Psoas muscle (tissue), 7 donors: ENCODE measurements at regions not wholly inside any gene's neighbourhood (a gene's known extent, or its start where the extent isn't known, plus 50 kb on each side); places are given as distances from the start of the nearest gene placed in this dataset.

Experiments
- ATAC-seq, 4 donors: fragments of 200-7000 bp; cut with Tn5 transposase; one replicate each; pipeline ENCODE4 v1.9.1; 2020; ENCODE audit warnings: moderate library complexity in 3 of 4, mild to moderate bottlenecking in 2 of 4
- DNase-seq, 2 donors: peaks; one replicate each; pipeline ENCODE4 v3.0.0-alpha.2; 2020
- H3K27ac ChIP-seq: fragments of 200-600 bp; one replicate; pipeline ENCODE4 v1.8.0; 2022
- H3K27me3 ChIP-seq, 3 donors: fragments of 200-600 bp in 1 of 3; one replicate each; pipeline versions ENCODE4 v1.6.1 to v1.8.0; 2013 to 2022; ENCODE audit warnings: low read length in 2 of 3, mild to moderate bottlenecking in 2 of 3, moderate library complexity in 1 of 3; ENCODE audit not compliant: insufficient read depth in 3 of 3
- H3K36me3 ChIP-seq, 2 donors: fragments of 200-600 bp in 1 of 2; one replicate each; pipeline versions ENCODE4 v1.6.1 to v1.8.0; 2013 to 2022; ENCODE audit warnings: low read depth in 1 of 2, mild to moderate bottlenecking in 1 of 2, moderate library complexity in 1 of 2; ENCODE audit not compliant: insufficient read depth in 1 of 2
- H3K4me1 ChIP-seq: fragments of 200-600 bp; one replicate; pipeline ENCODE4 v1.8.0; 2022
- H3K4me3 ChIP-seq: fragments of 200-600 bp; one replicate; pipeline ENCODE4 v1.8.0; 2022; ENCODE audit warnings: mild to moderate bottlenecking
- H3K9me3 ChIP-seq: fragments of 200-600 bp; one replicate; pipeline ENCODE4 v1.8.0; 2022
- CTCF ChIP-seq: fragments of 200-600 bp; IDR thresholded peaks from one replicate; pipeline ENCODE4 v1.8.0; 2022; ENCODE audit warnings: antibody characterized with exemption
- WGBS, 3 donors: extraction: QIAGEN DNeasy Blood & Tissue Kit; methylation state at CpG; one replicate each; pipeline versions ENCODE4 v1.1.6 to v1.1.7; 2013; 5-methylcytosine and 5-hydroxymethylcytosine counted together
- intact Hi-C, 2 donors: fragments of 100-400 bp; cut with DNase I; formaldehyde crosslinking; loops; one replicate each; pipeline versions ENCODE4 v1.11.0 to v1.14.2; 2022
- donor health status: healthy with polysubstance abuse.
- donor health status: DM: no; HTN: no; CAD: no; lungs with moderate emphysema.
- donor health status: Bipolar disorder and iron deficiency.
- donor health status: healthy.
- donor health status: DM: yes; HTN: yes; CAD: no.
- donor health status: DM: no; HTN: no; CAD: no.
- donor health status: DM: yes; HTN: yes; CAD: no.

- DNase-seq (no peak), ATAC-seq (no peak)
- no peaks in the 10 kb centered on the region for H3K9me3 ChIP-seq
- intact Hi-C loops, result no loop called here
- whole genome bisulfite sequencing, 3 donors, result 86 to 90% (median 88%) methylated on average over 8 of the region's 8 CpGs
- TF ChIP-seq CTCF, result no peak
- no peak overlapping the region for H3K4me3 ChIP-seq
- H3K36me3 ChIP-seq, result no peaks in the 10 kb centered on the region
- H3K27me3 ChIP-seq, result peaks cover 0 to 12% (median 3%) of the 10 kb centered on the region in 3 donors
- no peaks in the 10 kb centered on the region for H3K4me1 ChIP-seq
- H3K27ac ChIP-seq, result no peak overlapping the region
Measured at GRCh38 chr11:45398325-45398724, 112.2 kb upstream of the SYT13 start.

GRCh38 chr11:45396394-45396793 is 110.3 kb upstream of the SYT13 start:
- DNase-seq, result no peak
- WGBS, 3 donors, result 51 to 57% (median 51%) methylated on average over 4 of the region's 4 CpGs
- ATAC-seq, result no peak
- Histone ChIP-seq H3K9me3 (no peaks in the 10 kb centered on the region), H3K27ac (no peak overlapping the region), H3K4me3 (no peak overlapping the region), H3K27me3 (peaks cover 0 to 12% (median 3%) of the 10 kb centered on the region in 3 donors), H3K36me3 (no peaks in the 10 kb centered on the region), H3K4me1 (no peaks in the 10 kb centered on the region)
- no peak for TF ChIP-seq CTCF
- intact Hi-C loops, result no loop called here

GRCh38 chr11:45395947-45396346 is 109.8 kb upstream of the SYT13 start:
- TF ChIP-seq CTCF, result no peak
- Histone ChIP-seq H3K27me3 (peaks cover 0 to 12% (median 3%) of the 10 kb centered on the region in 3 donors), H3K4me3 (no peak overlapping the region), H3K36me3 (no peaks in the 10 kb centered on the region), H3K4me1 (no peaks in the 10 kb centered on the region), H3K27ac (no peak overlapping the region), H3K9me3 (no peaks in the 10 kb centered on the region)
- intact Hi-C loops, result no loop called here
- 70 to 74% (median 72%) methylated on average over 5 of the region's 5 CpGs for WGBS, 3 donors
- DNase-seq, result no peak
- no peak for ATAC-seq

- WGBS, 3 donors, result 89 to 94% (median 91%) methylated on average over 6 of the region's 6 CpGs
- DNase-seq (no peak), ATAC-seq (no peak)
- Histone ChIP-seq H3K27me3 (peaks cover 0 to 8% (median 3%) of the 10 kb centered on the region in 3 donors), H3K36me3 (no peaks in the 10 kb centered on the region), H3K4me1 (no peaks in the 10 kb centered on the region), H3K9me3 (no peaks in the 10 kb centered on the region), H3K4me3 (no peak overlapping the region), H3K27ac (no peak overlapping the region)
- TF ChIP-seq CTCF, result no peak
- intact Hi-C loops, result no loop called here
Measured at GRCh38 chr11:45395421-45395820, 109.3 kb upstream of the SYT13 start.

GRCh38 chr11:45394294-45395085 is 108.3 kb upstream of the SYT13 start:
- 91 to 93% (median 92%) methylated on average over 8 of the region's 8 CpGs for WGBS, 3 donors

More at GRCh38 chr11:45394294-45395085, 108.3 kb upstream of the SYT13 start:
- Histone ChIP-seq H3K27me3 (peaks cover 0 to 3% (median 0%) of the 10 kb centered on the region in 3 donors), H3K4me1 (no peaks in the 10 kb centered on the region), H3K9me3 (no peaks in the 10 kb centered on the region), H3K27ac (no peak overlapping the region), H3K36me3 (no peaks in the 10 kb centered on the region), H3K4me3 (no peak overlapping the region)
- intact Hi-C loops, result no loop called here
- DNase-seq, result no peak
- no peak for TF ChIP-seq CTCF
- ATAC-seq, result no peak
